HCT116 (cell line): ENCODE measurements at regions not wholly inside any gene's neighbourhood (a gene's known extent, or its start where the extent isn't known, plus 50 kb on each side); places are given as distances from the start of the nearest gene placed in this dataset.

Experiments used
- ATAC-seq: fragments of 200-7000 bp; cut with Tn5 transposase; 2 replicates; pipeline ENCODE4 v1.9.1; 2020; ENCODE audit warnings: mild to moderate bottlenecking, moderate library complexity
- BruUV-seq: library from RNA; stranded (reverse); fragments of 400-500 nt; replicated peaks from 2 replicates; lab custom pipeline; 2021; lab: Mats Ljungman, UMichigan
- CTCF ChIA-PET: fragments of 300-600 bp; sonication (Branson Sonifier 250); formaldehyde crosslinking; loops from one replicate; lab custom pipeline; 2021; ENCODE audit warnings: antibody characterized with exemption; lab: Charles Lee
- POLR2A ChIA-PET: fragments of 300-600, 350-600 bp; sonication (Branson Sonifier 250); formaldehyde crosslinking; loops from one replicate; lab custom pipeline; 2021; ENCODE audit warnings: antibody characterized with exemption; lab: Charles Lee
- RAD21 ChIA-PET, 2 experiments: fragments of 300-600 bp; sonication (Branson Sonifier 250); formaldehyde crosslinking; loops; one replicate each; lab custom pipeline; 2023; ENCODE audit warnings: low total read pairs in 2 of 2; ENCODE audit not compliant: uncharacterized antibody in 2 of 2, unreplicated experiment in 2 of 2, low non-redundant PET in 1 of 2; lab: Charles Lee
- DNase-seq: peaks from one replicate; pipeline ENCODE4 v3.0.0-alpha.2; 2010; ENCODE audit warnings: low read depth, low spot score
- H2AFZ ChIP-seq: fragments of 200-600 bp; shearing (Covaris generic), sonication (generic); 2 replicates; pipeline ENCODE4 v1.6.1; 2017; ENCODE audit warnings: low read depth, mixed run types, mixed read lengths, antibody characterized with exemption, low read length; ENCODE audit not compliant: poor library complexity, severe bottlenecking
- H3K27ac ChIP-seq: 2 replicates; pipeline ENCODE4 v1.5.1; 2012; ENCODE audit warnings: low read depth, low read length
- H3K27me3 ChIP-seq: fragments of 200-600 bp; sonication (generic); 2 replicates; pipeline ENCODE4 v1.6.1; 2016; ENCODE audit warnings: mixed run types, low read length, mixed read lengths; ENCODE audit not compliant: insufficient read depth
- H3K36me3 ChIP-seq, 2 experiments: fragments of 200-500 bp in 1 of 2; fragments of 200-600 bp in 1 of 2; sonication (Bioruptor generic) in 1 of 2; sonication (generic) in 1 of 2; 2 replicates each; pipeline versions ENCODE4 v1.5.1 to v1.6.1; 2014 to 2016; ENCODE audit warnings: low read length in 2 of 2, inconsistent platforms in 1 of 2, mixed read lengths in 1 of 2, mixed run types in 1 of 2; ENCODE audit not compliant: insufficient read depth in 2 of 2, control insufficient read depth in 1 of 2
- H3K4me1 ChIP-seq, 2 experiments: fragments of 200-600 bp in 1 of 2; sonication (generic) in 1 of 2; 2 replicates each; pipeline versions ENCODE4 v1.5.1 to v1.6.1; 2012 to 2017; ENCODE audit warnings: low read length in 2 of 2, inconsistent platforms in 1 of 2, mild to moderate bottlenecking in 1 of 2, mixed read lengths in 1 of 2, mixed run types in 1 of 2, moderate library complexity in 1 of 2; ENCODE audit not compliant: insufficient read depth in 2 of 2, control insufficient read depth in 1 of 2
- H3K4me2 ChIP-seq: fragments of 200-600 bp; sonication (generic); 2 replicates; pipeline ENCODE4 v1.6.1; 2017; ENCODE audit warnings: mixed run types, low read length, mixed read lengths
- H3K4me3 ChIP-seq, 2 experiments: fragments of 200-600 bp in 1 of 2; sonication (generic) in 1 of 2; replicated peaks in 1 of 2; 2 replicates each; pipeline ENCODE4 v1.5.1; 2011 to 2016; ENCODE audit warnings: low read length in 2 of 2, control low read depth in 1 of 2, low read depth in 1 of 2, mild to moderate bottlenecking in 1 of 2, mixed read lengths in 1 of 2, mixed run types in 1 of 2
- H3K79me2 ChIP-seq: fragments of 200-600 bp; sonication (generic); 2 replicates; pipeline ENCODE4 v1.6.1; 2017; ENCODE audit warnings: mild to moderate bottlenecking, mixed run types, low read length, moderate library complexity, mixed read lengths; ENCODE audit not compliant: insufficient read depth
- H3K9ac ChIP-seq: fragments of 200-600 bp; sonication (generic); 2 replicates; pipeline ENCODE4 v1.6.1; 2016; ENCODE audit warnings: low read length, mixed read lengths
- H3K9me2 ChIP-seq: fragments of 200-600 bp; sonication (generic), shearing (Covaris generic); 2 replicates; pipeline ENCODE4 v1.6.1; 2017; ENCODE audit warnings: mixed run types, mild to moderate bottlenecking, moderate library complexity; ENCODE audit not compliant: insufficient read depth
- H3K9me3 ChIP-seq, 2 experiments: fragments of 200-500 bp in 1 of 2; fragments of 200-600 bp in 1 of 2; sonication (Bioruptor generic) in 1 of 2; sonication (generic) in 1 of 2; 2 replicates each; pipeline ENCODE4 v1.6.1; 2014 to 2017; ENCODE audit warnings: low read length in 2 of 2, mixed read lengths in 2 of 2, inconsistent platforms in 1 of 2, low read depth in 1 of 2, mild to moderate bottlenecking in 1 of 2, mixed run types in 1 of 2, moderate library complexity in 1 of 2; ENCODE audit not compliant: control insufficient read depth in 1 of 2, insufficient read depth in 1 of 2
- H4K20me1 ChIP-seq: fragments of 200-600 bp; sonication (generic), shearing (Covaris generic); 2 replicates; pipeline ENCODE4 v1.6.1; 2017; ENCODE audit warnings: mixed run types, mild to moderate bottlenecking, moderate library complexity; ENCODE audit not compliant: insufficient read depth
- CBX3 ChIP-seq: IDR thresholded peaks from 2 replicates; pipeline ENCODE4 v1.6.1; 2012; ENCODE audit warnings: low read depth
- ELF1 ChIP-seq: IDR thresholded peaks from 2 replicates; pipeline ENCODE4 v1.6.1; 2012; ENCODE audit warnings: low read depth, borderline replicate concordance
- EZH2 ChIP-seq: fragments of 200-600 bp; sonication (generic); IDR thresholded peaks from 2 replicates; pipeline ENCODE4 v1.6.1; 2017; ENCODE audit warnings: antibody characterized with exemption, mixed run types
- JUND ChIP-seq: IDR thresholded peaks from 2 replicates; pipeline ENCODE4 v1.6.1; 2012
- MAX ChIP-seq: IDR thresholded peaks from 2 replicates; pipeline ENCODE4 v1.6.1; 2012
- RAD21 ChIP-seq: IDR thresholded peaks from 2 replicates; pipeline ENCODE4 v1.6.1; 2012; ENCODE audit warnings: low read depth, mild to moderate bottlenecking
- SP1 ChIP-seq: IDR thresholded peaks from 2 replicates; pipeline ENCODE4 v1.6.1; 2012; ENCODE audit warnings: low read depth
- SRF ChIP-seq: IDR thresholded peaks from 2 replicates; pipeline ENCODE4 v1.6.1; 2012; ENCODE audit warnings: low read depth
- YY1 ChIP-seq: IDR thresholded peaks from 2 replicates; pipeline ENCODE4 v1.6.1; 2011; ENCODE audit warnings: low read length, low read depth, moderate library complexity, mild to moderate bottlenecking; ENCODE audit not compliant: insufficient replicate concordance; ENCODE audit errors: extremely low read depth
- ZFX ChIP-seq: fragments of 450-650 bp; IDR thresholded peaks from 2 replicates; pipeline ENCODE4 v1.6.1; 2017
- ZNF274 ChIP-seq: fragments of 200-500 bp; sonication (Bioruptor generic); IDR thresholded peaks from 2 replicates; pipeline ENCODE4 v1.6.1; 2014; ENCODE audit warnings: mild to moderate bottlenecking, low read depth, low read length, inconsistent platforms
- intact Hi-C: fragments of 100-400 bp; cut with micrococcal nuclease; formaldehyde crosslinking; loops from 2 replicates; pipeline ENCODE4 v1.10.0; 2022
- TF ChIP-seq, protein P1 (sequence below): IDR thresholded peaks from 2 replicates; pipeline ENCODE4 v1.6.1; 2011; ENCODE audit warnings: mild to moderate bottlenecking, low read length, moderate library complexity; ENCODE audit not compliant: insufficient replicate concordance; ENCODE audit errors: extremely low read depth

DNA sequence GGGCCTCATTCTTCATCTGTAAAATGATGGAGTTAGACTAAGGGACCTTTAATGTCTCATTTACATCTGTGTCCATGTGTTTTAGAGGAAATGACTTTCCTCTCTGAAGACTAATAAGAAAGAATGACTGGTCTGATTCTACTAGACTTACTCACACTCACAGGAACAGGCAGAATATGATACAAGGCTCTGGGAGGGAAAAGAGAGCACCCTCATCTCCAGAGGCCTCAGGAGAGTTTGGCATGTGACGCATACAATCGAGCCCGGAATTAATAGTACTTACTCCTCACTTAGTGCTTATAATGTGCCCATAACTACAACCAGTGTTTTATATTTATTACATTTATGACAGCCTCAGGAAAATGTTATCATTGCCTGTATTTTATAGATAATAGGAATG, 608.7 kb downstream of the KCTD16 start:
- Histone ChIP-seq H3K4me3 (no peak overlapping the region), H3K9ac (no peak overlapping the region), H2AFZ (no peak overlapping the region), H3K27me3 (peaks cover 7% of the 10 kb centered on the region; the same call in 1 of the 2 replicates), H3K27ac (no peak overlapping the region), H3K4me2 (no peak overlapping the region), H3K4me1 (no peaks in the 10 kb centered on the region), H3K9me2 (no peaks in the 10 kb centered on the region), H3K79me2 (no peaks in the 10 kb centered on the region), H3K36me3 (no peaks in the 10 kb centered on the region), H4K20me1 (no peaks in the 10 kb centered on the region), H3K9me3 (no peaks in the 10 kb centered on the region)
- TF ChIP-seq ZFX = no peak
- TF ChIP-seq ELF1 = no peak
- no peak for TF ChIP-seq JUND
- TF ChIP-seq, protein P1, sequence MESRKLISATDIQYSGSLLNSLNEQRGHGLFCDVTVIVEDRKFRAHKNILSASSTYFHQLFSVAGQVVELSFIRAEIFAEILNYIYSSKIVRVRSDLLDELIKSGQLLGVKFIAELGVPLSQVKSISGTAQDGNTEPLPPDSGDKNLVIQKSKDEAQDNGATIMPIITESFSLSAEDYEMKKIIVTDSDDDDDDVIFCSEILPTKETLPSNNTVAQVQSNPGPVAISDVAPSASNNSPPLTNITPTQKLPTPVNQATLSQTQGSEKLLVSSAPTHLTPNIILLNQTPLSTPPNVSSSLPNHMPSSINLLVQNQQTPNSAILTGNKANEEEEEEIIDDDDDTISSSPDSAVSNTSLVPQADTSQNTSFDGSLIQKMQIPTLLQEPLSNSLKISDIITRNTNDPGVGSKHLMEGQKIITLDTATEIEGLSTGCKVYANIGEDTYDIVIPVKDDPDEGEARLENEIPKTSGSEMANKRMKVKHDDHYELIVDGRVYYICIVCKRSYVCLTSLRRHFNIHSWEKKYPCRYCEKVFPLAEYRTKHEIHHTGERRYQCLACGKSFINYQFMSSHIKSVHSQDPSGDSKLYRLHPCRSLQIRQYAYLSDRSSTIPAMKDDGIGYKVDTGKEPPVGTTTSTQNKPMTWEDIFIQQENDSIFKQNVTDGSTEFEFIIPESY = no peak
- TF ChIP-seq SRF = no peak
- TF ChIP-seq RAD21 = no peak
- TF ChIP-seq CBX3 = no peak
- TF ChIP-seq MAX = no peak
- no peak for TF ChIP-seq ZNF274
- TF ChIP-seq SP1 = no peak
- no peak for TF ChIP-seq EZH2
- TF ChIP-seq YY1 = no peak
- ChIA-PET CTCF (no interaction called here), RAD21 (no interaction called here), POLR2A (no interaction called here)
- ATAC-seq (no peak), DNase-seq (no peak)
- intact Hi-C loops = no loop called here
- no TSS peak for BruUV-seq
